HCEC 1CT (cell line): ENCODE measurements at regions not wholly inside any gene's neighbourhood (a gene's known extent, or its start where the extent isn't known, plus 50 kb on each side); places are given as distances from the start of the nearest gene placed in this dataset.

Source experiments
- DNase-seq: peaks from one replicate; pipeline ENCODE4 v3.0.0-alpha.2; 2017

GRCh38 chr1:234972411-234973191 is 156.0 kb downstream of the TOMM20 start:
- no peak for DNase-seq

- no peak for DNase-seq
Measured at GRCh38 chr1:234971586-234972297, 156.9 kb downstream of the TOMM20 start.

GRCh38 chr1:234970731-234971476 is 157.7 kb downstream of the TOMM20 start:
- peak; percentile 98 for DNase-seq

- no peak for DNase-seq
Measured at GRCh38 chr1:234970401-234970730, 158.3 kb downstream of the TOMM20 start.

GRCh38 chr1:234969581-234970400 is 158.8 kb downstream of the TOMM20 start:
- DNase-seq = peak; percentile 82

- DNase-seq = no peak
Measured at GRCh38 chr1:234969011-234969441, 159.6 kb downstream of the TOMM20 start.

GRCh38 chr1:234968451-234968850 is 160.2 kb downstream of the TOMM20 start:
- DNase-seq = no peak

- DNase-seq = no peak
Measured at GRCh38 chr1:234967121-234967520, 161.5 kb downstream of the TOMM20 start.

- DNase-seq = no peak
Measured at GRCh38 chr1:234965111-234965510, 163.5 kb downstream of the TOMM20 start.

GRCh38 chr1:234963904-234964702 is 164.5 kb downstream of the TOMM20 start:
- DNase-seq = no peak

- DNase-seq = no peak
Measured at GRCh38 chr1:234963180-234963903, 165.3 kb downstream of the TOMM20 start.

- DNase-seq = peak; percentile 96
Measured at GRCh38 chr1:234962340-234962989, 166.2 kb downstream of the TOMM20 start.

- DNase-seq = peak; percentile 76
Measured at GRCh38 chr1:234961456-234962339, 166.9 kb downstream of the TOMM20 start.

GRCh38 chr1:234960722-234961455 is 167.7 kb downstream of the TOMM20 start:
- DNase-seq = no peak

GRCh38 chr1:234958706-234959657 is 169.7 kb downstream of the TOMM20 start:
- no peak for DNase-seq

- DNase-seq = no peak
Measured at GRCh38 chr1:234958066-234958705, 170.5 kb downstream of the TOMM20 start.
